Fibroblast of the aortic adventitia (primary cell): ENCODE measurements at regions not wholly inside any gene's neighbourhood (a gene's known extent, or its start where the extent isn't known, plus 50 kb on each side); places are given as distances from the start of the nearest gene placed in this dataset.

Experiments
- DNase-seq: peaks from one replicate; pipeline ENCODE4 v3.0.0-alpha.2; 2010; ENCODE audit warnings: low read depth
- H3K4me3 ChIP-seq: 2 replicates; pipeline ENCODE4 v1.5.1; 2011; ENCODE audit warnings: low read depth, mild to moderate bottlenecking, control low read depth, low read length, moderate library complexity
- CTCF ChIP-seq: IDR thresholded peaks from 2 replicates; pipeline ENCODE4 v1.5.1; 2011; ENCODE audit warnings: mild to moderate bottlenecking, low read length, control low read depth, inconsistent platforms; ENCODE audit not compliant: insufficient read depth

- no peak for DNase-seq
- TF ChIP-seq CTCF: no peak
- H3K4me3 ChIP-seq: no peak overlapping the region
Observed at GRCh38 chr12:58811346-58811745, 109.0 kb downstream of the LRIG3 start.

DNA sequence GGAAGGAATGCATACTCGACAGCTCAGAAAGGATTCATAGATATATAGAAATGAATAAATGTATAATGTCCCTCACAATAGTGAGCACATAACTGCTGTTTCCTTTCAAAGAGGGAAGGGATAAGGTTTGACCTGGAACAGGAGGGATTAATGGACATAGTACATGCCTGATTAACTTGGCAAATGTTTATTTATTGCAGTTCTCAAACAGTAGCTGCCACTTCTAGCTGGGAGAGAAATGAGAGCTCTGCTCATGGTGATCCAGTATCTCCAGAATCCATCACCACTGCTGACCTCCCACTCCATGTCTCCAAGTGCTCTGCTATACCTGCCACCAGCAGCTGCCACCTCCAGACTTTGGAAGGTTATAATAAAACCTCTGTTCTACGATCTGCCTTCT, 108.1 kb downstream of the LRIG3 start:
- no peak for TF ChIP-seq CTCF
- H3K4me3 ChIP-seq: no peak overlapping the region
- no peak for DNase-seq

GRCh38 chr12:58814036-58814435, 106.3 kb downstream of the LRIG3 start:
- TF ChIP-seq CTCF: no peak
- H3K4me3 ChIP-seq: no peak overlapping the region
- DNase-seq: peak; percentile 19

DNA sequence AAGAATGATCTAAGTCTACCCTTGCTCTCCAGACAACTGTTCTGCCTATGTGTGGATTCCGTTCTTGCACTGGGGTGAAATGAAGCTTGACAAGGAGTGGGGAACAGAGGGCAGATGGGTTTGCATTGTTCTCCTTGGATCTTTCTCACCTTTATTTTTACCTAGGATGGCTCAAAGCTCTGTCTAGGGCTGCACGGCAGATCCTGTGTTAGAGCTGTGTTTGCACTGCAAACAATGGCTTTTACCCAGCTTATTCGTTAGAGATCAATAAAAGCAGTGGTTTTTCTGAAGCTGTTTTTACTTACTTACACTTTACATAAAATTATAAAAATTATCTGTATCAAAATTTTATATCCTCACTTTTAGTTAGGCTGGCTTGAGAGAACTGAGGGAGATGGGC, 105.1 kb downstream of the LRIG3 start:
- no peak for TF ChIP-seq CTCF
- no peak overlapping the region for H3K4me3 ChIP-seq
- no peak for DNase-seq

GRCh38 chr12:58818546-58818945, 101.8 kb downstream of the LRIG3 start:
- no peak for DNase-seq
- no peak for TF ChIP-seq CTCF
- H3K4me3 ChIP-seq: no peak overlapping the region

DNA sequence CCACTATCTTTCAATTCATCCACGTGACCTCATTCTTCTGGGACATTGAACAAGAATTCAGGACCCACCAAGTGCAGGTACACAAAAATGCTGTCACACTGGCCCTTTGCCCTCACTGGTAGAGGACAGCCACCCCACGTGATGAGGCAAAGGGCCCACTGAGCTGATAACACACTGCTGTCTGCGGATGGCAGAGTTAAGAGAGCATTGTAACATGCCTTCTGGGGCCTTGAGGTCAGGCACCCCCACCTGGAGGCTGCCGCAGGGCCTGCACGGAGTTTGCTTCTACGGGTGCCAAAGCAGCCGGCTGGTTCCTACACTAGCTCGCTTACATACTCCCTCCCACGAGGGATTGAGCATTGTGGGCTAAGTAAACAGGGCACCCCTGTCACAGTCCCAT, 101.0 kb downstream of the LRIG3 start:
- DNase-seq: no peak
- no peak for TF ChIP-seq CTCF
- no peak overlapping the region for H3K4me3 ChIP-seq

DNA sequence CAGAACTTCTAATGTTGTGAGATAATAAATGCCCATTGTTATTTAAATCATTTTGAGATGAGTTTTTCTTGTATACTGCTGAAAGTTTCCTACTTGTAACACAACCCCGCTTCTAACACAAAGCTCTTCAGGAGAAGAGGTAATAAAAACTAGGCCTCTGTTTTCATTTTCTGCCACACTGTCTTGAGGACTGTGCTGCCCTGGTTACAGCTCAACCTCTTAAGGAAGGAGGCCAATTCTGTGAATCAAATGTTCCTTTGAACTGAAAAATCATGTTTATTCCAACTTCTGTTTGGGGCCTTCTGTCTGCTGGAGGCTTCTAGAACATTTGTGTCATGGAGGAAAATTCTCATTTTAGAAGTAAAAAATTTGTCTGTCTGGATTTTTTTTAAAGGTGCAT, 100.3 kb downstream of the LRIG3 start:
- DNase-seq: no peak
- TF ChIP-seq CTCF: no peak
- H3K4me3 ChIP-seq: no peak overlapping the region
